ENCODE measurements at regions not wholly inside any gene's neighbourhood (a gene's known extent, or its start where the extent isn't known, plus 50 kb on each side); places are given as distances from the start of the nearest gene placed in this dataset.

GRCh38 chr5:124634228-124634739, 112.2 kb downstream of the ZNF608 start (continued):
- TF ChIP-seq, protein P1, sequence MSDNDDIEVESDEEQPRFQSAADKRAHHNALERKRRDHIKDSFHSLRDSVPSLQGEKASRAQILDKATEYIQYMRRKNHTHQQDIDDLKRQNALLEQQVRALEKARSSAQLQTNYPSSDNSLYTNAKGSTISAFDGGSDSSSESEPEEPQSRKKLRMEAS (IDR thresholded peaks at IDR 0.05; ENCODE audit: low read depth) = no peak
- TF ChIP-seq EZH2phosphoT487 (IDR thresholded peaks at IDR 0.05; ENCODE audit: borderline replicate concordance, low read depth) = no peak
- peak; percentile 36; the same call in 1 of the 2 replicates for TF ChIP-seq PBX3 (IDR thresholded peaks at IDR 0.05)
- TF ChIP-seq, protein P2, sequence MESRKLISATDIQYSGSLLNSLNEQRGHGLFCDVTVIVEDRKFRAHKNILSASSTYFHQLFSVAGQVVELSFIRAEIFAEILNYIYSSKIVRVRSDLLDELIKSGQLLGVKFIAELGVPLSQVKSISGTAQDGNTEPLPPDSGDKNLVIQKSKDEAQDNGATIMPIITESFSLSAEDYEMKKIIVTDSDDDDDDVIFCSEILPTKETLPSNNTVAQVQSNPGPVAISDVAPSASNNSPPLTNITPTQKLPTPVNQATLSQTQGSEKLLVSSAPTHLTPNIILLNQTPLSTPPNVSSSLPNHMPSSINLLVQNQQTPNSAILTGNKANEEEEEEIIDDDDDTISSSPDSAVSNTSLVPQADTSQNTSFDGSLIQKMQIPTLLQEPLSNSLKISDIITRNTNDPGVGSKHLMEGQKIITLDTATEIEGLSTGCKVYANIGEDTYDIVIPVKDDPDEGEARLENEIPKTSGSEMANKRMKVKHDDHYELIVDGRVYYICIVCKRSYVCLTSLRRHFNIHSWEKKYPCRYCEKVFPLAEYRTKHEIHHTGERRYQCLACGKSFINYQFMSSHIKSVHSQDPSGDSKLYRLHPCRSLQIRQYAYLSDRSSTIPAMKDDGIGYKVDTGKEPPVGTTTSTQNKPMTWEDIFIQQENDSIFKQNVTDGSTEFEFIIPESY (IDR thresholded peaks at IDR 0.05; ENCODE audit: borderline replicate concordance, low read depth) = no peak
- TF ChIP-seq GATA2 (CRISPR knock-in tag; IDR thresholded peaks at IDR 0.05) = peak; percentile 66; the same call in 1 of the 2 replicates

GRCh38 chr5:124633209-124633608, 113.2 kb downstream of the ZNF608 start:
- H3K9ac ChIP-seq = no peak overlapping the region
- no peak for DNase-seq
- no peaks in the 10 kb centered on the region for H3K79me2 ChIP-seq (ENCODE audit: insufficient read depth)
- ChIA-PET POLR2A (no interaction called here), CTCF (no interaction called here)
- H3K9me3 ChIP-seq = no peaks in the 10 kb centered on the region
- peak overlapping the region in 1 of 2 experiments; percentile 86; a peak in 2 of 4 replicates for H3K27ac ChIP-seq (ENCODE audit: low read depth in 2 of 2, low read length in 1 of 2)
- no peak overlapping the region for H3K4me2 ChIP-seq
- H3K27me3 ChIP-seq (ENCODE audit: insufficient read depth) = no peaks in the 10 kb centered on the region
- no peaks in the 10 kb centered on the region for H3K9me2 ChIP-seq
- no peaks in the 10 kb centered on the region for H4K20me1 ChIP-seq (ENCODE audit: insufficient read depth)
- H2AFZ ChIP-seq (ENCODE audit: low read depth) = no peak overlapping the region
- H3F3A ChIP-seq (replicated peaks; ENCODE audit: insufficient read depth) = no peaks in the 10 kb centered on the region
- H3K4me3 ChIP-seq (ENCODE audit: low read depth in 2 of 2, low read length in 1 of 2) = no peak overlapping the region
- H3K36me3 ChIP-seq (replicated peaks in 1 of 2; ENCODE audit: control insufficient read depth in 1 of 2, insufficient read depth in 2 of 2, low read length in 1 of 2) = no peaks in the 10 kb centered on the region
- no peak for TF ChIP-seq TEAD4 (IDR thresholded peaks at IDR 0.05; ENCODE audit: borderline replicate concordance, insufficient read depth)
- TF ChIP-seq, protein P1 (IDR thresholded peaks at IDR 0.05; ENCODE audit: low read depth) = no peak
- no peak for TF ChIP-seq CTCF (IDR thresholded peaks at IDR 0.05)
- TF ChIP-seq NRF1 (IDR thresholded peaks at IDR 0.05; ENCODE audit: low read depth, low read length) = no peak
- TF ChIP-seq ELF1 (IDR thresholded peaks at IDR 0.05) = no peak
- TF ChIP-seq SMC3 (IDR thresholded peaks at IDR 0.05; ENCODE audit: low read depth, low read length) = no peak
- TF ChIP-seq EZH2phosphoT487 (IDR thresholded peaks at IDR 0.05; ENCODE audit: borderline replicate concordance, low read depth) = no peak
- TF ChIP-seq GATA2 (CRISPR knock-in tag; IDR thresholded peaks at IDR 0.05) = no peak
- TF ChIP-seq CHD2 (IDR thresholded peaks at IDR 0.05; ENCODE audit: low read length, partially characterized antibody) = no peak
- no peak for TF ChIP-seq RCOR1 (IDR thresholded peaks at IDR 0.05; ENCODE audit: low read length)
- TF ChIP-seq TAF1 (IDR thresholded peaks at IDR 0.05; ENCODE audit: borderline replicate concordance, low read depth, low read length) = no peak
- no peak for TF ChIP-seq SIN3A (IDR thresholded peaks at IDR 0.05; ENCODE audit: borderline replicate concordance, low read depth, low read length)
- TF ChIP-seq, protein P3, sequence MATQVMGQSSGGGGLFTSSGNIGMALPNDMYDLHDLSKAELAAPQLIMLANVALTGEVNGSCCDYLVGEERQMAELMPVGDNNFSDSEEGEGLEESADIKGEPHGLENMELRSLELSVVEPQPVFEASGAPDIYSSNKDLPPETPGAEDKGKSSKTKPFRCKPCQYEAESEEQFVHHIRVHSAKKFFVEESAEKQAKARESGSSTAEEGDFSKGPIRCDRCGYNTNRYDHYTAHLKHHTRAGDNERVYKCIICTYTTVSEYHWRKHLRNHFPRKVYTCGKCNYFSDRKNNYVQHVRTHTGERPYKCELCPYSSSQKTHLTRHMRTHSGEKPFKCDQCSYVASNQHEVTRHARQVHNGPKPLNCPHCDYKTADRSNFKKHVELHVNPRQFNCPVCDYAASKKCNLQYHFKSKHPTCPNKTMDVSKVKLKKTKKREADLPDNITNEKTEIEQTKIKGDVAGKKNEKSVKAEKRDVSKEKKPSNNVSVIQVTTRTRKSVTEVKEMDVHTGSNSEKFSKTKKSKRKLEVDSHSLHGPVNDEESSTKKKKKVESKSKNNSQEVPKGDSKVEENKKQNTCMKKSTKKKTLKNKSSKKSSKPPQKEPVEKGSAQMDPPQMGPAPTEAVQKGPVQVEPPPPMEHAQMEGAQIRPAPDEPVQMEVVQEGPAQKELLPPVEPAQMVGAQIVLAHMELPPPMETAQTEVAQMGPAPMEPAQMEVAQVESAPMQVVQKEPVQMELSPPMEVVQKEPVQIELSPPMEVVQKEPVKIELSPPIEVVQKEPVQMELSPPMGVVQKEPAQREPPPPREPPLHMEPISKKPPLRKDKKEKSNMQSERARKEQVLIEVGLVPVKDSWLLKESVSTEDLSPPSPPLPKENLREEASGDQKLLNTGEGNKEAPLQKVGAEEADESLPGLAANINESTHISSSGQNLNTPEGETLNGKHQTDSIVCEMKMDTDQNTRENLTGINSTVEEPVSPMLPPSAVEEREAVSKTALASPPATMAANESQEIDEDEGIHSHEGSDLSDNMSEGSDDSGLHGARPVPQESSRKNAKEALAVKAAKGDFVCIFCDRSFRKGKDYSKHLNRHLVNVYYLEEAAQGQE (IDR thresholded peaks at IDR 0.05; ENCODE audit: low read depth, low read length) = no peak
- TF ChIP-seq, protein P2 (IDR thresholded peaks at IDR 0.05; ENCODE audit: borderline replicate concordance, low read depth) = no peak
- TF ChIP-seq FOXM1 (IDR thresholded peaks at IDR 0.05; ENCODE audit: low read depth) = no peak
- no peak for TF ChIP-seq RAD21 (IDR thresholded peaks at IDR 0.05; ENCODE audit: low read length)
- 96% methylated on average over 5 of the region's 5 CpGs for WGBS (ENCODE audit: low lambda C conversion rate)
- H3K4me1 ChIP-seq (ENCODE audit: control insufficient read depth in 1 of 2, insufficient read depth in 2 of 2, low read depth in 1 of 2, low read length in 1 of 2) = peaks cover 27 to 43% of the 10 kb centered on the region in 2 experiments

Measured in SK-N-SH (cell line).